H1 (cell line): ENCODE measurements at regions not wholly inside any gene's neighbourhood (a gene's known extent, or its start where the extent isn't known, plus 50 kb on each side); places are given as distances from the start of the nearest gene placed in this dataset.

Source experiments
- ATF2 ChIP-seq: IDR thresholded peaks from 2 replicates; pipeline ENCODE4 v1.6.1; 2012; ENCODE audit warnings: low read length, inconsistent platforms
- BACH1 ChIP-seq: IDR thresholded peaks from 2 replicates; pipeline ENCODE4 v1.6.1; 2012; ENCODE audit warnings: low read length, improper control_type of control experiment
- CHD1 ChIP-seq: IDR thresholded peaks from 2 replicates; pipeline ENCODE4 v1.6.1; 2012; ENCODE audit warnings: low read depth, low read length, improper control_type of control experiment

GRCh38 chr2:150631236-150631821 lies 143.9 kb upstream of the RND3 start (continued):
- no peak for TF ChIP-seq ATF2
- TF ChIP-seq BACH1: no peak
- no peak for TF ChIP-seq CHD1
